GM18498 (cell line): ENCODE measurements at regions not wholly inside any gene's neighbourhood (a gene's known extent, or its start where the extent isn't known, plus 50 kb on each side); places are given as distances from the start of the nearest gene placed in this dataset.

ENCODE experiments used
- ATAC-seq: cut with Tn5 transposase; IDR thresholded peaks from one replicate; pipeline ENCODE4 v1.9.1; 2021; ENCODE audit warnings: mild to moderate bottlenecking, moderate library complexity; ENCODE audit not compliant: unreplicated experiment

GRCh38 chr1:55957276-55957675 is 622.1 kb downstream of the PLPP3 start:
- ATAC-seq: no peak

- ATAC-seq: no peak
Measured at GRCh38 chr1:55955016-55955621, 624.2 kb downstream of the PLPP3 start.

- no peak for ATAC-seq
Measured at GRCh38 chr1:55951291-55951690, 628.1 kb downstream of the PLPP3 start.

- no peak for ATAC-seq
Measured at GRCh38 chr1:55947446-55947845, 631.9 kb downstream of the PLPP3 start.

- no peak for ATAC-seq
Measured at GRCh38 chr1:55943721-55944435, 635.5 kb downstream of the PLPP3 start.

GRCh38 chr1:55943012-55943411 is 636.4 kb downstream of the PLPP3 start:
- ATAC-seq: no peak

GRCh38 chr1:55939866-55940265 is 639.5 kb downstream of the PLPP3 start:
- ATAC-seq: no peak

GRCh38 chr1:55938861-55939260 is 640.5 kb downstream of the PLPP3 start:
- no peak for ATAC-seq

- no peak for ATAC-seq
Measured at GRCh38 chr1:55938376-55938850, 641.0 kb downstream of the PLPP3 start.

GRCh38 chr1:55937840-55938375 is 641.5 kb downstream of the PLPP3 start:
- ATAC-seq: no peak

GRCh38 chr1:55935236-55935635 is 644.1 kb downstream of the PLPP3 start:
- no peak for ATAC-seq

- ATAC-seq: no peak
Measured at GRCh38 chr1:55932402-55932801, 647.0 kb downstream of the PLPP3 start.

- ATAC-seq: no peak
Measured at GRCh38 chr1:55931081-55931940, 648.1 kb downstream of the PLPP3 start.

GRCh38 chr1:55929652-55930051 is 649.7 kb downstream of the PLPP3 start:
- ATAC-seq: no peak

GRCh38 chr1:55928576-55928975 is 650.8 kb downstream of the PLPP3 start:
- no peak for ATAC-seq

GRCh38 chr1:55927702-55928290 is 651.6 kb downstream of the PLPP3 start:
- no peak for ATAC-seq

- no peak for ATAC-seq
Measured at GRCh38 chr1:55926906-55927471, 652.4 kb downstream of the PLPP3 start.

- ATAC-seq: no peak
Measured at GRCh38 chr1:55916907-55917306, 662.5 kb downstream of the PLPP3 start.

GRCh38 chr1:55916481-55916880 is 662.9 kb downstream of the PLPP3 start:
- no peak for ATAC-seq

GRCh38 chr1:55913565-55913964 is 665.8 kb downstream of the PLPP3 start:
- no peak for ATAC-seq

GRCh38 chr1:55912438-55912837 is 666.9 kb downstream of the PLPP3 start:
- no peak for ATAC-seq
